AG10803 (cell line): ENCODE measurements at regions not wholly inside any gene's neighbourhood (a gene's known extent, or its start where the extent isn't known, plus 50 kb on each side); places are given as distances from the start of the nearest gene placed in this dataset.

ENCODE experiments used
- DNase-seq: peaks from one replicate; pipeline ENCODE4 v3.0.0; 2010; ENCODE audit warnings: low read depth
- H3K4me3 ChIP-seq: 2 replicates; pipeline ENCODE4 v1.5.1; 2011; ENCODE audit warnings: mild to moderate bottlenecking, low read length, control low read depth
- TF ChIP-seq, protein P1 (sequence below): conservative IDR thresholded peaks from 2 replicates; pipeline ENCODE4 v1.5.1; 2011; ENCODE audit warnings: mild to moderate bottlenecking, low read length, control low read depth, inconsistent platforms

DNA sequence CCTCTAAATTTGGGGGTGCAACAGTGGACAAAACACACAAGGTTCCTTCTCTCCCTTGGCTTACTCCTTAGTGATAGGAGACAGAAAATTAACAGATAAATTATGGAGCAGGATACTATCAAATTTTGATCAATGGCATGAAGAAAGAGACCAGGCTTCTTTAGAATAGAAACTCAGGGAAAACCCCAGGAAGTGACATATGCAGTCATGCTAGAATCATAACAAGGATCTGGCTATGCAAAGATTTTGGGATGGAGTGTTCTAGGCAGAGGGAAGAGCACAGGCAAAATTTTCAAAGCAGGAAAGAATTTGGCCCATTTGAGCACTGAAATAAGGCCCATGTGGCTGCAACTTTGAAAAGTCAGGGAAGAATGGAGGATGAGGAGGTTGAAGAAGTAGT lies 182.3 kb upstream of the PLEKHG7 start:
- TF ChIP-seq, protein P1, sequence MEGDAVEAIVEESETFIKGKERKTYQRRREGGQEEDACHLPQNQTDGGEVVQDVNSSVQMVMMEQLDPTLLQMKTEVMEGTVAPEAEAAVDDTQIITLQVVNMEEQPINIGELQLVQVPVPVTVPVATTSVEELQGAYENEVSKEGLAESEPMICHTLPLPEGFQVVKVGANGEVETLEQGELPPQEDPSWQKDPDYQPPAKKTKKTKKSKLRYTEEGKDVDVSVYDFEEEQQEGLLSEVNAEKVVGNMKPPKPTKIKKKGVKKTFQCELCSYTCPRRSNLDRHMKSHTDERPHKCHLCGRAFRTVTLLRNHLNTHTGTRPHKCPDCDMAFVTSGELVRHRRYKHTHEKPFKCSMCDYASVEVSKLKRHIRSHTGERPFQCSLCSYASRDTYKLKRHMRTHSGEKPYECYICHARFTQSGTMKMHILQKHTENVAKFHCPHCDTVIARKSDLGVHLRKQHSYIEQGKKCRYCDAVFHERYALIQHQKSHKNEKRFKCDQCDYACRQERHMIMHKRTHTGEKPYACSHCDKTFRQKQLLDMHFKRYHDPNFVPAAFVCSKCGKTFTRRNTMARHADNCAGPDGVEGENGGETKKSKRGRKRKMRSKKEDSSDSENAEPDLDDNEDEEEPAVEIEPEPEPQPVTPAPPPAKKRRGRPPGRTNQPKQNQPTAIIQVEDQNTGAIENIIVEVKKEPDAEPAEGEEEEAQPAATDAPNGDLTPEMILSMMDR, result no peak
- DNase-seq, result no peak
- no peak overlapping the region for H3K4me3 ChIP-seq

DNA sequence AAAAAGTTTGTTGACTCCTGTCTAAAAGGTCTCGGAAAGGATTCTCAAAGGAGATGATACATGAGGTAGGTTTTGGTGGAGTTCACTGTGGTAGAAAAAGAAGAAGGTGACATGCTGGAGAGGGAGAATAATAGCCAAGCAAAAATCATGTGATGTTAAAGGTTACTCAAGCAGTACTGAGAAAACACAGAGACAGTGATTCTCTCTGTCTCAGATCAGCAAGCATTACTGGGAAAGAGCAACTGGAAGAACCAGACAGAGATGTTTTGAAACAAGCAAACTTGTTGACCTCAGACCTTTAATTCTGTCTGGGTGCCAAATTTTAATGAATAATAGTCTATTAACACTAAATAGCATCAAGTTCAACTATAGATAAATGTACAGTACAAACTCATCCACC lies 183.5 kb upstream of the PLEKHG7 start:
- TF ChIP-seq, protein P1, result no peak
- DNase-seq, result no peak
- H3K4me3 ChIP-seq, result no peak overlapping the region

DNA sequence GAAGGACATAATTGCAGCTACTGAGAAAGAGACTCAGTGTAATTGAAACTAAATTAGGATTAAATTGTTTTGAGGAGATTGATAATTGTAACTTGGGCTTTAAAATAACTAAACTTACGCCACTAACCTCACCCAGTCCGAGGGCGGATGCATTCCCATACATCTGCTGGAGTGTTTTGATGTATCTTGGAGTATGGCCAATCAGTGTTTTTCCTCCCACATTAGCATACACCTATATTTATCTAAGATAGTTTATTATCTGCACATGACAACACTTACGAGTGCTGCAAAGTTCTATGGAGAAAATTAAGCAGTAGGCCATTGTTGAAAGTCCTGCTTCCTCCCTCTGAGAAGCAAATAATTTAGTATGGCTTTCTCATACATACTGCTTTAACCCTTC lies 184.7 kb upstream of the PLEKHG7 start:
- TF ChIP-seq, protein P1, result no peak
- DNase-seq, result no peak
- no peak overlapping the region for H3K4me3 ChIP-seq

DNA sequence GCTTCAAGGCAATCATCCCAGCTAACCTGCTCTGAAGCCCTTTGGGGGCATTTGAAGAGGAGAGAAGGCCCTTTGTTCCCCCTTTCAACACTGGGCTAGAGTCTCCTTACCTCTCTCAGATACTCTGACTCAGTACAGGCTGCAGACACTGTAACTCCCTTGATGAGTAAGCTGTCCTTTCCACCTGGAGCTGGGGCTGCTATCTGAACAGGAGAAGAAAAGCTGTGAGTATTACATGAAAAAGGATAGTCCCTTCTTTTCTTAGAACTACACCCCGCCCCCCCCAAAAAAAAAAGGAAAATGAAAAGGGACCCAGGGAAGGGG lies 186.6 kb upstream of the PLEKHG7 start:
- H3K4me3 ChIP-seq, result no peak overlapping the region
- DNase-seq, result no peak
- TF ChIP-seq, protein P1, result no peak

DNA sequence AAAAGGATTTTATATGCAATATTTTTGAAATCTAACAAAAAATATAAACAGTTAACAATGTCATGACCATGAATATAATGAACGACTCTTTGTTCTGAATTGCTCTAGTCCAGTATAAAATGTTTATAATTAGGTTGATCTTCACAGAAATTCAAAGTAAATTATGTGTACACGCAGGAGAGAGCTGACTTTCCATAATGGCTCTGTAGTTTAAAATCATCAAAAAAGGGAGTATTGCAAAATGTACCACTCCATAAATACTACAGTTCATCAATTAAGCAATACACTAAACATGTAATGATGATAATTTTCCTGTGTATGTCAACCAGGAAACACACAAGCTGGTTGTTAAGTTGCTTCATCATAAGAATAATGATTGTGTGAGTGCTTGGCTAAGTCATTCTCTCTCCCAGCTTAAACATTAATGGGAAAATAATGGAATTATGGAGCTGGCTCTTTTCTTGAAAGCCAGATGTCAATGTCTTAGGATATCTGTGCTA lies 189.5 kb upstream of the PLEKHG7 start:
- H3K4me3 ChIP-seq, result no peak overlapping the region
- peak; percentile 8 for DNase-seq
- TF ChIP-seq, protein P1, result no peak

DNA sequence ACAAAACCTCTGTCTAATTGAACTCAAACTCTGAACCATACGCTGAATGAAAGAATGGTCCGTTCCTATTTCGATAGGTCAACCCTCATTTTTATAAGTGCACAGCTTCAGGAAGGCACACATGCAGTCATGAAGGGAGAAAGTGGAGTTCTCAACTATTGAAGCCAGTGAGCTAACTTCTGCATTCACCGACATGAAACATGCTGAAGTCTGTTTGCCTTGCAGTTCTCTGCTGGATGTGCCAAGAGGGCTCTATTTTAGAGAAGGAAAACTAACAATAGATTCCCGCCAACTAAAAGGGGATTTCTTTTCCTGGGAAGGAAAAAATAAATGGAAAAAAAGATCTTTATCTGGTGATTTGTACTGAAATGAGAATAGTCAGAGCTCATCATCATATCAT lies 191.0 kb upstream of the PLEKHG7 start:
- TF ChIP-seq, protein P1, result no peak

DNA sequence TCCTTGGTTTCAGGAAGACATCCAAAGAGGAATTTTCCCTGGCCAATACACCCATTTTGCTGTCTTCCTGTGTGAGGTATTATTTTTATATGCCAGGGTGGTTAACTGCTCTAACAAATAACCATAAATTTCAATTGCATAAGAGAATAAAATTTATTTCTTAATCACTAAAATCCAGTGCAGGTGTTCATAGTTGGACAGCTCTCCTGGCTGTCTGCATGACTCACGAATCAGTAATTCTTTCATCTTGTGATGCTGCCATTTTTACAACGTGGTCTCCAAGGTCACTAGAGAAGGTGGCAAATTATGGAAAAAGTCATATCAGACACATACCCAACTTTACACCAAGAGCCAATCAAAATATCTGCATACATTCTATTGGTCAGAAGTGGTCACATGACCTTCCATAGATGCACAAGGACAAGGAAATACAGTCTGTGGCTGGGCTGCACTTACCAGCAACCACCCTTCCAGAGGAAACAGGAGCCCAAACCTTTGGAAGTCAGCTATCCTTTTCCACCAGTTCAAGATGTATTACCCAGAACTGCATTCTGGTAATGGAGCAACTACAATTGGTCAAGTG lies 193.5 kb upstream of the PLEKHG7 start:
- TF ChIP-seq, protein P1, result no peak
- no peak overlapping the region for H3K4me3 ChIP-seq
- peak; percentile 19 for DNase-seq

More for the DNA sequence above, 191.0 kb upstream of the PLEKHG7 start:
- no peak for DNase-seq
- H3K4me3 ChIP-seq, result no peak overlapping the region
